Right lobe of liver (tissue), 4 donors: ENCODE measurements at regions not wholly inside any gene's neighbourhood (a gene's known extent, or its start where the extent isn't known, plus 50 kb on each side); places are given as distances from the start of the nearest gene placed in this dataset.

ENCODE experiments used
- POLR2A ChIP-seq: fragments of 450-650 bp; IDR thresholded peaks from one replicate; pipeline ENCODE4 v1.6.1; 2017; ENCODE audit warnings: antibody characterized with exemption, mild to moderate bottlenecking
- TF ChIP-seq, protein P1 (sequence below), 4 donors: fragments of 200-600 bp in 3 of 4; fragments of 450-650 bp in 1 of 4; IDR thresholded peaks; one replicate each; pipeline versions ENCODE4 v1.5.1 to v1.8.0; 2016 to 2022; ENCODE audit warnings: antibody characterized with exemption in 4 of 4, mild to moderate bottlenecking in 2 of 4
- donor health status: DM: no; HTN: no; CAD: no.
- donor health status: DM: no; HTN: no; CAD: no.
- donor health status: DM: no; HTN: yes; CAD: no.

- TF ChIP-seq POLR2A, result no peak
- TF ChIP-seq, protein P1, sequence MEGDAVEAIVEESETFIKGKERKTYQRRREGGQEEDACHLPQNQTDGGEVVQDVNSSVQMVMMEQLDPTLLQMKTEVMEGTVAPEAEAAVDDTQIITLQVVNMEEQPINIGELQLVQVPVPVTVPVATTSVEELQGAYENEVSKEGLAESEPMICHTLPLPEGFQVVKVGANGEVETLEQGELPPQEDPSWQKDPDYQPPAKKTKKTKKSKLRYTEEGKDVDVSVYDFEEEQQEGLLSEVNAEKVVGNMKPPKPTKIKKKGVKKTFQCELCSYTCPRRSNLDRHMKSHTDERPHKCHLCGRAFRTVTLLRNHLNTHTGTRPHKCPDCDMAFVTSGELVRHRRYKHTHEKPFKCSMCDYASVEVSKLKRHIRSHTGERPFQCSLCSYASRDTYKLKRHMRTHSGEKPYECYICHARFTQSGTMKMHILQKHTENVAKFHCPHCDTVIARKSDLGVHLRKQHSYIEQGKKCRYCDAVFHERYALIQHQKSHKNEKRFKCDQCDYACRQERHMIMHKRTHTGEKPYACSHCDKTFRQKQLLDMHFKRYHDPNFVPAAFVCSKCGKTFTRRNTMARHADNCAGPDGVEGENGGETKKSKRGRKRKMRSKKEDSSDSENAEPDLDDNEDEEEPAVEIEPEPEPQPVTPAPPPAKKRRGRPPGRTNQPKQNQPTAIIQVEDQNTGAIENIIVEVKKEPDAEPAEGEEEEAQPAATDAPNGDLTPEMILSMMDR (IDR thresholded peaks at IDR 0.05), result no peak
These were observed 140.5 kb downstream of the KLF12 start for GRCh38 chr13:73993661-73994060.
